NCI-H460 (cell line): ENCODE measurements at regions not wholly inside any gene's neighbourhood (a gene's known extent, or its start where the extent isn't known, plus 50 kb on each side); places are given as distances from the start of the nearest gene placed in this dataset.
A peak's percentile ranks its signal among the peaks of the same experiment; 100 is the strongest.
"Not testable (repeated sequence)": the region's sequence is repeated elsewhere in the genome, so short reads cannot be mapped to it uniquely, and the experiment has no call there.

ENCODE experiments used
- DNase-seq: peaks from one replicate; pipeline ENCODE4 v3.0.0-alpha.2; 2016; ENCODE audit warnings: low read depth; ENCODE audit errors: extremely low read depth

- DNase-seq = not testable (repeated sequence)
Observed at GRCh38 chr4:30869387-30869786, 149.2 kb downstream of the PCDH7 start.

GRCh38 chr4:30870513-30870912 is 150.3 kb downstream of the PCDH7 start:
- peak; percentile 73 for DNase-seq

- no peak for DNase-seq
Observed at GRCh38 chr4:30875658-30876269, 155.6 kb downstream of the PCDH7 start.

GRCh38 chr4:30879855-30880598 is 159.9 kb downstream of the PCDH7 start:
- no peak for DNase-seq

- DNase-seq = no peak
Observed at GRCh38 chr4:30881985-30882384, 161.8 kb downstream of the PCDH7 start.

- no peak for DNase-seq
Observed at GRCh38 chr4:30882443-30882842, 162.3 kb downstream of the PCDH7 start.

- peak; percentile 45 for DNase-seq
Observed at GRCh38 chr4:30882995-30883675, 163.0 kb downstream of the PCDH7 start.

- DNase-seq = no peak
Observed at GRCh38 chr4:30901461-30902451, 181.6 kb downstream of the PCDH7 start.

- no peak for DNase-seq
Observed at GRCh38 chr4:30903502-30904214, 183.5 kb downstream of the PCDH7 start.

GRCh38 chr4:30904215-30904555 is 184.0 kb downstream of the PCDH7 start:
- DNase-seq = no peak

GRCh38 chr4:30904588-30904987 is 184.4 kb downstream of the PCDH7 start:
- no peak for DNase-seq

GRCh38 chr4:30912098-30912714 is 192.0 kb downstream of the PCDH7 start:
- DNase-seq = no peak

- DNase-seq = no peak
Observed at GRCh38 chr4:30916337-30917274, 196.4 kb downstream of the PCDH7 start.

- DNase-seq = no peak
Observed at GRCh38 chr4:30917946-30918345, 197.8 kb downstream of the PCDH7 start.

GRCh38 chr4:30919458-30919857 is 199.3 kb downstream of the PCDH7 start:
- no peak for DNase-seq

- DNase-seq = no peak
Observed at GRCh38 chr4:30920043-30920442, 199.9 kb downstream of the PCDH7 start.

- DNase-seq = no peak
Observed at GRCh38 chr4:30922625-30923024, 202.5 kb downstream of the PCDH7 start.

GRCh38 chr4:30924495-30924894 is 204.3 kb downstream of the PCDH7 start:
- no peak for DNase-seq

- no peak for DNase-seq
Observed at GRCh38 chr4:30929649-30930048, 209.5 kb downstream of the PCDH7 start.
